ENCODE measurements at regions not wholly inside any gene's neighbourhood (a gene's known extent, or its start where the extent isn't known, plus 50 kb on each side); places are given as distances from the start of the nearest gene placed in this dataset.

GRCh38 chr5:163383754-163384153 is 53.6 kb upstream of the CCNG1 start:
- Histone ChIP-seq H3K4me2 (ENCODE audit: insufficient read depth, low read length) (no peak overlapping the region), H3K79me2 (ENCODE audit: insufficient read depth, low read length) (no peaks in the 10 kb centered on the region), H3K27me3 (ENCODE audit: insufficient read depth, low read length) (no peaks in the 10 kb centered on the region), H4K20me1 (ENCODE audit: insufficient read depth, low read length) (no peaks in the 10 kb centered on the region), H3K4me1 (ENCODE audit: insufficient read depth, low read length) (peaks cover 12% of the 10 kb centered on the region), H2AFZ (ENCODE audit: low read length) (no peak overlapping the region), H3K27ac (ENCODE audit: low read depth, low read length) (no peak overlapping the region), H3K36me3 (ENCODE audit: insufficient read depth, low read length) (no peaks in the 10 kb centered on the region), H3K4me3 (ENCODE audit: insufficient read depth, low read length) (no peak overlapping the region), H3K9me3 (ENCODE audit: low read depth, low read length) (no peaks in the 10 kb centered on the region)
- no peak for DNase-seq (ENCODE audit: insufficient read length, low spot score, missing footprints)
- TF ChIP-seq CTCF (IDR thresholded peaks at IDR 0.05; ENCODE audit: extremely low read depth, low read depth, low read length) = no peak

- no peak overlapping the region for H3K27ac ChIP-seq (ENCODE audit: low read depth, low read length)
These were observed 52.7 kb upstream of the CCNG1 start for GRCh38 chr5:163384669-163385068.

GRCh38 chr5:163385271-163385670 is 52.1 kb upstream of the CCNG1 start:
- TF ChIP-seq CTCF (IDR thresholded peaks at IDR 0.05; ENCODE audit: extremely low read depth, low read depth, low read length) = no peak
- H2AFZ ChIP-seq (ENCODE audit: low read length) = no peak overlapping the region
- no peak overlapping the region for H3K27ac ChIP-seq (ENCODE audit: low read depth, low read length)
- no peaks in the 10 kb centered on the region for H3K36me3 ChIP-seq (ENCODE audit: insufficient read depth, low read length)
- no peak for DNase-seq (ENCODE audit: insufficient read length, low spot score, missing footprints)
- H3K27me3 ChIP-seq (ENCODE audit: insufficient read depth, low read length) = no peaks in the 10 kb centered on the region
- H3K79me2 ChIP-seq (ENCODE audit: insufficient read depth, low read length) = no peaks in the 10 kb centered on the region
- no peaks in the 10 kb centered on the region for H3K4me1 ChIP-seq (ENCODE audit: insufficient read depth, low read length)
- H3K9me3 ChIP-seq (ENCODE audit: low read depth, low read length) = no peaks in the 10 kb centered on the region
- no peak overlapping the region for H3K4me3 ChIP-seq (ENCODE audit: insufficient read depth, low read length)
- H4K20me1 ChIP-seq (ENCODE audit: insufficient read depth, low read length) = no peaks in the 10 kb centered on the region
- H3K4me2 ChIP-seq (ENCODE audit: insufficient read depth, low read length) = no peak overlapping the region

More at GRCh38 chr5:163384669-163385068, 52.7 kb upstream of the CCNG1 start:
- Histone ChIP-seq H3K27me3 (ENCODE audit: insufficient read depth, low read length) (no peaks in the 10 kb centered on the region), H3K4me3 (ENCODE audit: insufficient read depth, low read length) (no peak overlapping the region), H3K4me1 (ENCODE audit: insufficient read depth, low read length) (peaks cover 6% of the 10 kb centered on the region), H2AFZ (ENCODE audit: low read length) (no peak overlapping the region), H3K9me3 (ENCODE audit: low read depth, low read length) (no peaks in the 10 kb centered on the region), H4K20me1 (ENCODE audit: insufficient read depth, low read length) (no peaks in the 10 kb centered on the region), H3K4me2 (ENCODE audit: insufficient read depth, low read length) (no peak overlapping the region), H3K79me2 (ENCODE audit: insufficient read depth, low read length) (no peaks in the 10 kb centered on the region), H3K36me3 (ENCODE audit: insufficient read depth, low read length) (no peaks in the 10 kb centered on the region)
- no peak for DNase-seq (ENCODE audit: insufficient read length, low spot score, missing footprints)
- no peak for TF ChIP-seq CTCF (IDR thresholded peaks at IDR 0.05; ENCODE audit: extremely low read depth, low read depth, low read length)

- H3K4me3 ChIP-seq (ENCODE audit: insufficient read depth, low read length) = no peak overlapping the region
- no peaks in the 10 kb centered on the region for H3K79me2 ChIP-seq (ENCODE audit: insufficient read depth, low read length)
- H3K27me3 ChIP-seq (ENCODE audit: insufficient read depth, low read length) = no peaks in the 10 kb centered on the region
- H2AFZ ChIP-seq (ENCODE audit: low read length) = no peak overlapping the region
- no peak overlapping the region for H3K4me2 ChIP-seq (ENCODE audit: insufficient read depth, low read length)
- no peaks in the 10 kb centered on the region for H3K9me3 ChIP-seq (ENCODE audit: low read depth, low read length)
- no peaks in the 10 kb centered on the region for H3K4me1 ChIP-seq (ENCODE audit: insufficient read depth, low read length)
- DNase-seq (ENCODE audit: insufficient read length, low spot score, missing footprints) = no peak
- no peaks in the 10 kb centered on the region for H4K20me1 ChIP-seq (ENCODE audit: insufficient read depth, low read length)
- H3K36me3 ChIP-seq (ENCODE audit: insufficient read depth, low read length) = no peaks in the 10 kb centered on the region
- TF ChIP-seq CTCF (IDR thresholded peaks at IDR 0.05; ENCODE audit: extremely low read depth, low read depth, low read length) = no peak
- H3K27ac ChIP-seq (ENCODE audit: low read depth, low read length) = no peak overlapping the region
These were observed 51.6 kb upstream of the CCNG1 start for GRCh38 chr5:163385824-163386223.

All from osteoblast (primary cell).